Activated effector memory CD4-positive, alpha-beta T cell treated with Interleukin-2 at 50 U/mL for 16 hours (primary cell): ENCODE measurements at regions not wholly inside any gene's neighbourhood (a gene's known extent, or its start where the extent isn't known, plus 50 kb on each side); places are given as distances from the start of the nearest gene placed in this dataset.

Source experiments
- DNase-seq: peaks from one replicate; pipeline ENCODE4 v3.0.0-alpha.2; 2020

GRCh38 chr3:42012935-42013690 is 51.2 kb upstream of the ULK4 start:
- peak; percentile 63 for DNase-seq

DNA sequence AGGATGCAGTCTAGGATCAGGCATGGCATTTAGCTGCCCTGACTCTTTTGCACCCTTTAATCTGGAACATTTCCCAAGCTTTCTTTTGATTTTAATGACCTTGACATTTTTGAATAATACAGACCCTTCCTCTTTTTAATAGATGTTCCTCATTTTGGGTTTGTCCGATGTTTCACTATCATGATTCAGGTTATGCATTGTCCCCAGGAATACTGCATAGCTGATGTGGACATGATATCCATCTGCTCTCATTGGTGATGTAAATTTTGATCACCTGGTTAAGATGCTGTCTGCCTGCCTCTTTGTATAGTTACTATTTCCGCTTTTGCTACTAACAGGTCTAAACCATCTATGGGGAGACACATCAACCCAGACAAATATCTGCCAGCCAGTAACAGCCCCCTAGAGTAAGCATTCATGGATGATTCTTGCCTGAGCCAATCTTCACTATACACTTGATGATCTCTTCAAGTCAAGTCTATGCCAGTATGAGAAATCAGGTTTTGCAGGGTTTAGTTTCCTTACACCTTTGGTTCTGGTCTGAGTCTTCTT is 50.6 kb upstream of the ULK4 start:
- DNase-seq, result no peak
